ENCODE measurements at regions not wholly inside any gene's neighbourhood (a gene's known extent, or its start where the extent isn't known, plus 50 kb on each side); places are given as distances from the start of the nearest gene placed in this dataset.

- no peak for TF ChIP-seq MAX (IDR thresholded peaks at IDR 0.05)
- TF ChIP-seq CTCF (IDR thresholded peaks at IDR 0.05): no peak
- no peak for TF ChIP-seq HDAC2 (IDR thresholded peaks at IDR 0.05)
- TF ChIP-seq TFCP2L1 (CRISPR knock-in tag; IDR thresholded peaks at IDR 0.05): no peak
- TF ChIP-seq EHF (CRISPR knock-in tag; IDR thresholded peaks at IDR 0.05): no peak
- TF ChIP-seq TP53 (CRISPR knock-in tag; IDR thresholded peaks at IDR 0.05): no peak
- no peak for TF ChIP-seq JUNB (IDR thresholded peaks at IDR 0.05)
- TF ChIP-seq RNF2 (IDR thresholded peaks at IDR 0.05; ENCODE audit: borderline replicate concordance, low read depth): no peak
- ChIA-PET POLR2A (no interaction called here), CTCF (no interaction called here)
- H3K27ac ChIP-seq: no peak overlapping the region
- no peak for DNase-seq (ENCODE audit: low read depth in 1 of 2, low spot score in 1 of 2)
- 86% methylated on average over 1 of the region's 1 CpG for WGBS (ENCODE audit: missing lambda C conversion rate)
- H3K4me1 ChIP-seq: no peaks in the 10 kb centered on the region
- no peak overlapping the region for H3K4me3 ChIP-seq
- no peaks in the 10 kb centered on the region for H3K9me3 ChIP-seq
- no peak overlapping the region for H3K4me2 ChIP-seq
- no peak for ATAC-seq
- FAIRE-seq: no peak
Observed at GRCh38 chr7:43010061-43010460, 77.9 kb downstream of the MRPL32 start.

- FAIRE-seq: no peak
- no peak for DNase-seq (ENCODE audit: low read depth in 1 of 2, low spot score in 1 of 2)
- WGBS (ENCODE audit: missing lambda C conversion rate): 2% methylated on average over 2 of the region's 2 CpGs
- CTCF ChIA-PET: no interaction called here
- Histone ChIP-seq H3K27ac (no peak overlapping the region), H3K9me3 (no peaks in the 10 kb centered on the region), H3K4me2 (no peak overlapping the region), H3K4me3 (no peak overlapping the region), H3K4me1 (no peaks in the 10 kb centered on the region)
- POLR2A ChIA-PET: no interaction called here
- TF ChIP-seq SMC3 (IDR thresholded peaks at IDR 0.05) (no peak), POLR2A (IDR thresholded peaks at IDR 0.05; ENCODE audit: low read length) (no peak), CHD4 (IDR thresholded peaks at IDR 0.05; ENCODE audit: borderline replicate concordance) (no peak), CTCF (IDR thresholded peaks at IDR 0.05) (no peak), NPAS2 (CRISPR knock-in tag; IDR thresholded peaks at IDR 0.05; ENCODE audit: borderline replicate concordance) (no peak), NR3C1 (IDR thresholded peaks at IDR 0.05) (no peak), MAZ (IDR thresholded peaks at IDR 0.05; ENCODE audit: borderline replicate concordance, low read depth, low read length) (no peak), RAD21 (conservative IDR thresholded peaks at IDR 0.05 in 1 of 2, IDR thresholded peaks at IDR 0.05 in 1 of 2) (no peak), USF2 (IDR thresholded peaks at IDR 0.05) (no peak), BCL3 (IDR thresholded peaks at IDR 0.05) (no peak), TFCP2L1 (CRISPR knock-in tag; IDR thresholded peaks at IDR 0.05) (no peak), FOSL2 (IDR thresholded peaks at IDR 0.05) (no peak), FOSL2 (CRISPR knock-in tag; IDR thresholded peaks at IDR 0.05) (no peak), MAFK (IDR thresholded peaks at IDR 0.05; ENCODE audit: partially characterized antibody) (no peak), CHD2 (IDR thresholded peaks at IDR 0.05; ENCODE audit: low read length, partially characterized antibody) (no peak), FOXS1 (CRISPR knock-in tag; IDR thresholded peaks at IDR 0.05) (no peak)
- ATAC-seq: no peak
Observed at GRCh38 chr7:43011879-43012278, 79.7 kb downstream of the MRPL32 start.

All from A549 (cell line).